H1 (cell line): ENCODE measurements at regions not wholly inside any gene's neighbourhood (a gene's known extent, or its start where the extent isn't known, plus 50 kb on each side); places are given as distances from the start of the nearest gene placed in this dataset.

Experiments used
- CEBPB ChIP-seq: IDR thresholded peaks from 2 replicates; pipeline ENCODE4 v1.6.1; 2012; ENCODE audit warnings: low read depth, low read length
- JUN ChIP-seq: IDR thresholded peaks from 2 replicates; pipeline ENCODE4 v1.6.1; 2011; ENCODE audit warnings: low read depth, mild to moderate bottlenecking, improper control_type of control experiment, low read length
- TF ChIP-seq, protein P1 (sequence below), 3 experiments: IDR thresholded peaks; 1 replicate in 2 of 3; 2 replicates in 1 of 3; pipeline versions ENCODE4 v1.5.1 to v1.6.1; 2011; ENCODE audit warnings: low read length in 3 of 3, mild to moderate bottlenecking in 3 of 3, inconsistent platforms in 2 of 3, low read depth in 1 of 3, moderate library complexity in 1 of 3; ENCODE audit not compliant: insufficient read depth in 1 of 3; ENCODE audit errors: control extremely low read depth in 1 of 3

DNA sequence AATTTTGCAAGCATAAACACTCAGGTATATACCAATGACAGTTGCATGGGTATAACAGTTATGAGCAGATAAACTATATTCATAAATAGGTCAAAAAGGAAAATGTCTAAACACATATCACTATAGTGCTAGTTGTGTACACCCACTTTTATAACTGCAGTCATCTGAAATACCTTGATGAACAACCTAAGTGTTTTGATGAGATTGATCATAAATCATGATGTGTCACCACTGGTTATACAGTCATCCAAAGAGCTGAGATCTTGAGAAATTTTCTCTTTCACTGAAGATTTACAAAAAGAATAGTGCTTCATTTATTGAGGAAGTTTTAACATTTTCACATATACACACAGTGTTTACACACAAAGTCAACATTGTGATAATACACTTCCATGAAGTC lies 78.6 kb upstream of the SLC25A13 start:
- TF ChIP-seq CEBPB (no peak), JUN (no peak)
- TF ChIP-seq, protein P1, sequence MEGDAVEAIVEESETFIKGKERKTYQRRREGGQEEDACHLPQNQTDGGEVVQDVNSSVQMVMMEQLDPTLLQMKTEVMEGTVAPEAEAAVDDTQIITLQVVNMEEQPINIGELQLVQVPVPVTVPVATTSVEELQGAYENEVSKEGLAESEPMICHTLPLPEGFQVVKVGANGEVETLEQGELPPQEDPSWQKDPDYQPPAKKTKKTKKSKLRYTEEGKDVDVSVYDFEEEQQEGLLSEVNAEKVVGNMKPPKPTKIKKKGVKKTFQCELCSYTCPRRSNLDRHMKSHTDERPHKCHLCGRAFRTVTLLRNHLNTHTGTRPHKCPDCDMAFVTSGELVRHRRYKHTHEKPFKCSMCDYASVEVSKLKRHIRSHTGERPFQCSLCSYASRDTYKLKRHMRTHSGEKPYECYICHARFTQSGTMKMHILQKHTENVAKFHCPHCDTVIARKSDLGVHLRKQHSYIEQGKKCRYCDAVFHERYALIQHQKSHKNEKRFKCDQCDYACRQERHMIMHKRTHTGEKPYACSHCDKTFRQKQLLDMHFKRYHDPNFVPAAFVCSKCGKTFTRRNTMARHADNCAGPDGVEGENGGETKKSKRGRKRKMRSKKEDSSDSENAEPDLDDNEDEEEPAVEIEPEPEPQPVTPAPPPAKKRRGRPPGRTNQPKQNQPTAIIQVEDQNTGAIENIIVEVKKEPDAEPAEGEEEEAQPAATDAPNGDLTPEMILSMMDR (IDR thresholded peaks at IDR 0.05; ENCODE audit: control extremely low read depth in 1 of 3, insufficient read depth in 1 of 3, low read depth in 1 of 3, low read length in 3 of 3), result no peak
